Spleen (tissue), 11 donors: ENCODE measurements at regions not wholly inside any gene's neighbourhood (a gene's known extent, or its start where the extent isn't known, plus 50 kb on each side); places are given as distances from the start of the nearest gene placed in this dataset.
"Not testable (repeated sequence)": the region's sequence is repeated elsewhere in the genome, so short reads cannot be mapped to it uniquely, and the experiment has no call there.

Experiments used
- DNase-seq: peaks from one replicate; pipeline ENCODE4 v3.0.0-alpha.2; 2020
- H3K27ac ChIP-seq, 8 donors: fragments of 200-600 bp; sonication (generic) in 7 of 8; 1 replicate in 4 of 8; 2 replicates in 4 of 8; pipeline versions ENCODE4 v1.5.0 to v1.8.0; 2016 to 2021; ENCODE audit warnings: inconsistent platforms in 4 of 8, mild to moderate bottlenecking in 4 of 8, moderate library complexity in 1 of 8
- H3K27me3 ChIP-seq, 7 donors: fragments of 200-600 bp; sonication (generic) in 6 of 7; replicated peaks in 1 of 7; 1 replicate in 4 of 7; 2 replicates in 3 of 7; pipeline versions ENCODE4 v1.5.0 to v1.8.0; 2016 to 2021; ENCODE audit warnings: inconsistent platforms in 3 of 7, mild to moderate bottlenecking in 1 of 7
- H3K36me3 ChIP-seq, 6 donors: fragments of 200-600 bp; sonication (generic) in 5 of 6; 1 replicate in 4 of 6; 2 replicates in 2 of 6; pipeline versions ENCODE4 v1.5.0 to v1.8.0; 2016 to 2021; ENCODE audit warnings: inconsistent platforms in 2 of 6
- H3K4me1 ChIP-seq, 6 donors: fragments of 200-600 bp; sonication (generic) in 5 of 6; 1 replicate in 3 of 6; 2 replicates in 3 of 6; pipeline versions ENCODE4 v1.5.0 to v1.8.0; 2016 to 2021; ENCODE audit warnings: inconsistent platforms in 3 of 6
- H3K4me3 ChIP-seq, 8 donors: fragments of 200-600 bp; sonication (generic) in 7 of 8; 1 replicate in 4 of 8; 2 replicates in 4 of 8; pipeline versions ENCODE4 v1.5.0 to v1.8.0; 2016 to 2021; ENCODE audit warnings: inconsistent platforms in 4 of 8, mild to moderate bottlenecking in 4 of 8, moderate library complexity in 2 of 8
- H3K9me3 ChIP-seq, 8 donors: fragments of 200-600 bp; sonication (generic) in 7 of 8; 1 replicate in 4 of 8; 2 replicates in 4 of 8; pipeline versions ENCODE4 v1.5.0 to v1.8.0; 2016 to 2021; ENCODE audit warnings: inconsistent platforms in 4 of 8
- POLR2A ChIP-seq, 3 donors: fragments of 450-650 bp; IDR thresholded peaks; one replicate each; pipeline ENCODE4 v1.5.1; 2017; ENCODE audit warnings: antibody characterized with exemption in 3 of 3, mild to moderate bottlenecking in 1 of 3
- POLR2AphosphoS5 ChIP-seq, 3 donors: sonication (generic); formaldehyde crosslinking; IDR thresholded peaks; one replicate each; pipeline ENCODE4 v1.5.1; 2017; ENCODE audit warnings: antibody characterized with exemption in 3 of 3
- WGBS, 5 donors: extraction: QIAGEN DNeasy Blood & Tissue Kit in 3 of 5; methylation state at CpG; one replicate each; pipeline versions ENCODE4 v1.1.5 to v1.1.7; 2013 to 2018; 5-methylcytosine and 5-hydroxymethylcytosine counted together
- intact Hi-C: fragments of 100-400 bp; cut with DNase I; formaldehyde crosslinking; loops from one replicate; pipeline ENCODE4 v1.15.0; 2023; ENCODE audit warnings: low total_unique reads
- TF ChIP-seq, protein P1 (sequence below), 11 experiments: fragments of 200-600 bp in 7 of 11; fragments of 450-650 bp in 4 of 11; sonication (generic) in 4 of 11; IDR thresholded peaks in 8 of 11; conservative IDR thresholded peaks in 3 of 11; 1 replicate in 7 of 11; 2 replicates in 4 of 11; pipeline versions ENCODE4 v1.4.0 to v1.8.0; 2016 to 2021; ENCODE audit warnings: antibody characterized with exemption in 11 of 11, inconsistent platforms in 4 of 11, mild to moderate bottlenecking in 1 of 11
- donor health status: healthy with polysubstance abuse.
- donor health status: DM: no; HTN: no; CAD: no; lungs with moderate emphysema.
- donor health status: DM: no; HTN: no; CAD: no.
- donor health status: Bipolar disorder and iron deficiency.
- donor health status: healthy.
- donor health status: DM: no; HTN: no; CAD: no.
- donor health status: DM: yes; HTN: yes; CAD: no.

DNA sequence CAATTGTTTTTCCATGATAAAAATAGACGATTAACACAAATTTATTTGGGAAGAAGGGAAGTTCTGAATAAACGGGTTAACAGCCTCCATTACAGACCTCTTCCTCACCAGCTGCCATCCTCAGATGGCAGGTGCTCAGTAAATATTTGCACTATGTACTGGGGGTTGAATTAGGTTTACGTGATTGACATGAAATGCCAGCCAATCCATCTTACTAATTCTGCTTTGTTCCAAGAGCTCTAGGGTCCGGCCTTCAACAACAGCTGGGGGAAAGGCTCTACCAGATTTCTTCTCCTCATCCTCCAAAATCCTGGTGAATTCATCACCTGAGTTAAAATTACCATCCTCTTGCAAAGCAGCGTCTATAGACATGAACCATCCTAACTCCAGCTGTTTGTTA, 104.6 kb downstream of the MTX3 start:
- H3K9me3 ChIP-seq = peaks cover 0 to 15% (median 9%) of the 10 kb centered on the region in 8 donors
- H3K27me3 ChIP-seq = no peaks in the 10 kb centered on the region
- no peak for TF ChIP-seq POLR2A (IDR thresholded peaks at IDR 0.05)
- TF ChIP-seq, protein P1, sequence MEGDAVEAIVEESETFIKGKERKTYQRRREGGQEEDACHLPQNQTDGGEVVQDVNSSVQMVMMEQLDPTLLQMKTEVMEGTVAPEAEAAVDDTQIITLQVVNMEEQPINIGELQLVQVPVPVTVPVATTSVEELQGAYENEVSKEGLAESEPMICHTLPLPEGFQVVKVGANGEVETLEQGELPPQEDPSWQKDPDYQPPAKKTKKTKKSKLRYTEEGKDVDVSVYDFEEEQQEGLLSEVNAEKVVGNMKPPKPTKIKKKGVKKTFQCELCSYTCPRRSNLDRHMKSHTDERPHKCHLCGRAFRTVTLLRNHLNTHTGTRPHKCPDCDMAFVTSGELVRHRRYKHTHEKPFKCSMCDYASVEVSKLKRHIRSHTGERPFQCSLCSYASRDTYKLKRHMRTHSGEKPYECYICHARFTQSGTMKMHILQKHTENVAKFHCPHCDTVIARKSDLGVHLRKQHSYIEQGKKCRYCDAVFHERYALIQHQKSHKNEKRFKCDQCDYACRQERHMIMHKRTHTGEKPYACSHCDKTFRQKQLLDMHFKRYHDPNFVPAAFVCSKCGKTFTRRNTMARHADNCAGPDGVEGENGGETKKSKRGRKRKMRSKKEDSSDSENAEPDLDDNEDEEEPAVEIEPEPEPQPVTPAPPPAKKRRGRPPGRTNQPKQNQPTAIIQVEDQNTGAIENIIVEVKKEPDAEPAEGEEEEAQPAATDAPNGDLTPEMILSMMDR (IDR thresholded peaks at IDR 0.05 in 8 of 11, conservative IDR thresholded peaks at IDR 0.05 in 3 of 11) = no peak
- no peak for TF ChIP-seq POLR2AphosphoS5 (IDR thresholded peaks at IDR 0.05)
- H3K36me3 ChIP-seq = no peaks in the 10 kb centered on the region
- DNase-seq = no peak
- peaks cover 0 to 19% (median 0%) of the 10 kb centered on the region in 6 donors for H3K4me1 ChIP-seq
- WGBS, 5 donors = 70 to 78% (median 75%) methylated on average over 5 of the region's 5 CpGs
- H3K4me3 ChIP-seq = no peak overlapping the region
- intact Hi-C loops = no loop called here
- H3K27ac ChIP-seq = no peak overlapping the region

DNA sequence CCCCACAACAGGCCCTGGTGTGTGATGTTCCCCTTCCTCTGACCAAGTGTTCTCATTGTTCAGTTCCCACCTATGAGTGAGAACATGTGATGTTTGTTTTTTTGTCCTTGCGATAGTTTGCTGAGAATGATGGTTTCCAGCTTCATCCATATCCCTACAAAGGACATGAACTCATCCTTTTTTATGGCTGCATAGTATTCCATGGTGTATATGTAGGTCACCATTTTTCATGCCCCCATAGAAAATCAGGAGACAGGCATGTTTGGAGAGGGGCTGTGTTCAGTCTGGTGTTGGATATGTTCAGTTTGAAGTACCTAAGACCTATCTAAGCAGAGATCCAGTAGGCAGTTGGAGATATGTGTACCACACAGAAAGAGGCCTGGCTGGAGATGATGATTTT, 111.2 kb downstream of the MTX3 start:
- H3K36me3 ChIP-seq, H3K27ac ChIP-seq, DNase-seq, intact Hi-C loops, H3K4me1 ChIP-seq, H3K9me3 ChIP-seq, H3K27me3 ChIP-seq, H3K4me3 ChIP-seq: not testable (repeated sequence)
- 90 to 100% (median 100%) methylated on average over 1 of the region's 1 CpG for WGBS, 5 donors

DNA sequence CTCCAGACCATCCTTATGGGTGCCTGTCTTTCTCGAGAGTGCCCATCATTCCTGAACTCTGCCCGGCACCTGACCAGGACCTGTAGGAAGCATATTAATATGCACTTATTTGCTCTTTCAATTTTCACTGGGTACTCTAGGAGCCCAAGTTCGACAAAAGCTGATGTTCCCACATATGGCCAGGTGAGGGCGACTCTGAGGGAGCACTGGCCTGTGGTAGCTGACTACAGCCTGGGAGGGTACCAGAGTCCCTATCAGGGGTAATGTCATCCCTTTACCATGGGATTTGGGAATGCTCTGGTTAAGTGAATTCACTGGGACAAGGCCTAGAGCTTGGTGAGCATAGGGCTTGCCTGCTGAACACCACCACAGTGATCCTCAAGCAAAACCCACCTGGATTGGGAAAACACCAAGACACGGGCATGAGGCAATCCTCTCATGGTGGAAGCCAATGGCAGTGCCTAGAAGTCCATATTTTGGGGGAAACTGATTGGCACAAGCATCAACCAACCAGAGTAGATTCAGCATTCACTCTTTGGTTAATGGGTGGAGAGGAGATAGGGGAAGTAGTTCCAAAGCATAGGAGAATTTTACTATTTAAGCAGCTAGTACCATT, 112.2 kb downstream of the MTX3 start:
- peaks cover 0 to 4% (median 0%) of the 10 kb centered on the region in 7 donors for H3K27me3 ChIP-seq
- TF ChIP-seq, protein P1 (IDR thresholded peaks at IDR 0.05 in 8 of 11, conservative IDR thresholded peaks at IDR 0.05 in 3 of 11) = peak in 5 of 11 experiments; percentile 9 to 35 (median 16)
- no peak for TF ChIP-seq POLR2AphosphoS5 (IDR thresholded peaks at IDR 0.05)
- H3K36me3 ChIP-seq = no peaks in the 10 kb centered on the region
- DNase-seq = no peak
- no peaks in the 10 kb centered on the region for H3K4me1 ChIP-seq
- no peaks in the 10 kb centered on the region for H3K9me3 ChIP-seq
- no peak overlapping the region for H3K4me3 ChIP-seq
- 55 to 70% (median 56%) methylated on average over 5 of the region's 5 CpGs for WGBS, 5 donors
- intact Hi-C loops = no loop called here
- H3K27ac ChIP-seq = no peak overlapping the region

DNA sequence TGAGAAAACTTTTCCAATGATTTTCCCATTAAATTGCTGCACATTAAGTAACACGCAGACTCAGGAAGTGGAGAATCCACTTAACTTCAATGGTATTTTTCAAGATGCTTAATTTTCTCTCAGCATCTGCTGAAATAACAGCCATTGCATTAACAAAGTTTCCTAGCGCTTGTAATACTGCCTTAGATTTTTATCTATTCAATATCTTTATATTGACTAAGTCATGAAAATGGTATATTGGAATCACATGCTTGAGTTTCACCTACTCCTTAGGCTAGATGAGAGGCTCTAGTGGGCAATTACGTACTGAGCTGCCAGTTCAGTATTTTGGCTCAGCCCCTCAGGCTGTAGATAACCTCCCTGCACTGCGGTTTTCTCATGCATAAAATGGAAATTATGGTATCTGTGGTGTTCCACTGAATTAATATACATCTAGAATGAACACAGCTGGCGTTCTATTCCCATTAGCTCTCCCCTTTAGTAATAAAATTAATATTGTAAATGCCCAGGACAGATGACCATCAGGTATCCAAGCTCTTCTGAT, 112.9 kb downstream of the MTX3 start:
- no peak overlapping the region for H3K4me3 ChIP-seq
- H3K36me3 ChIP-seq = no peaks in the 10 kb centered on the region
- H3K27me3 ChIP-seq = peaks cover 0 to 5% (median 0%) of the 10 kb centered on the region in 7 donors
- TF ChIP-seq POLR2AphosphoS5 (IDR thresholded peaks at IDR 0.05) (no peak), POLR2A (IDR thresholded peaks at IDR 0.05) (no peak)
- TF ChIP-seq, protein P1 (IDR thresholded peaks at IDR 0.05 in 8 of 11, conservative IDR thresholded peaks at IDR 0.05 in 3 of 11) = no peak
- H3K9me3 ChIP-seq = no peaks in the 10 kb centered on the region
- H3K4me1 ChIP-seq = no peaks in the 10 kb centered on the region
- no peak for DNase-seq
- 76 to 89% (median 83%) methylated on average over 5 of the region's 5 CpGs for WGBS, 5 donors
- H3K27ac ChIP-seq = no peak overlapping the region
- intact Hi-C loops = no loop called here
